H1 (cell line): ENCODE measurements at regions not wholly inside any gene's neighbourhood (a gene's known extent, or its start where the extent isn't known, plus 50 kb on each side); places are given as distances from the start of the nearest gene placed in this dataset.

Source experiments
- CTCF ChIA-PET: fragments of 300-600 bp; sonication (Branson Sonifier 250); formaldehyde crosslinking; loops from one replicate; lab custom pipeline; 2021; ENCODE audit not compliant: partially characterized antibody; lab: Charles Lee
- POLR2A ChIA-PET: fragments of 300-600 bp; sonication (Branson Sonifier 250); formaldehyde crosslinking; loops from one replicate; lab custom pipeline; 2021; ENCODE audit warnings: inconsistent platforms; ENCODE audit not compliant: partially characterized antibody; lab: Charles Lee
- DNase-seq, 2 experiments: peaks; one replicate each; pipeline versions ENCODE4 v3.0.0 to v3.0.0-alpha.2; 2010 to 2022; ENCODE audit warnings: low spot score in 2 of 2, low read depth in 1 of 2, mixed read lengths in 1 of 2
- FAIRE-seq: peaks from 2 replicates; lab custom pipeline; 2011; peaks lifted over from hg19 to GRCh38; lab: Jason Lieb, UNC
- H2AFZ ChIP-seq: 2 replicates; pipeline ENCODE4 v1.8.1; 2012; ENCODE audit warnings: low read length, inconsistent platforms
- H2AK5ac ChIP-seq: 2 replicates; pipeline ENCODE4 v1.6.1; 2013; ENCODE audit warnings: low read depth, low read length
- H2BK120ac ChIP-seq: replicated peaks from 2 replicates; pipeline ENCODE3; 2013; ENCODE audit warnings: low read depth, low read length, inconsistent platforms
- H2BK12ac ChIP-seq: 2 replicates; pipeline ENCODE4 v1.6.1; 2013; ENCODE audit warnings: low read depth, low read length
- H2BK15ac ChIP-seq: 2 replicates; pipeline ENCODE4 v1.6.1; 2013; ENCODE audit warnings: low read length
- H2BK20ac ChIP-seq: 2 replicates; pipeline ENCODE4 v1.6.1; 2013; ENCODE audit warnings: low read length
- H2BK5ac ChIP-seq: 2 replicates; pipeline ENCODE4 v1.6.1; 2013; ENCODE audit warnings: low read depth, low read length
- H3K14ac ChIP-seq: 2 replicates; pipeline ENCODE4 v1.6.1; 2013; ENCODE audit warnings: inconsistent platforms; ENCODE audit not compliant: insufficient read length
- H3K18ac ChIP-seq: 2 replicates; pipeline ENCODE4 v1.6.1; 2013; ENCODE audit warnings: low read length; ENCODE audit errors: extremely low read depth
- H3K23ac ChIP-seq: 2 replicates; pipeline ENCODE4 v1.6.1; 2013; ENCODE audit warnings: inconsistent platforms; ENCODE audit not compliant: insufficient read length
- H3K23me2 ChIP-seq: 2 replicates; pipeline ENCODE4 v1.6.1; 2013; ENCODE audit warnings: low read depth, low read length
- H3K27ac ChIP-seq: 2 replicates; pipeline ENCODE4 v1.6.1; 2011; ENCODE audit warnings: low read depth, low read length, inconsistent platforms
- H3K27me3 ChIP-seq, 4 experiments: replicated peaks in 1 of 4; 1 replicate in 1 of 4; 2 replicates in 3 of 4; pipeline versions ENCODE4 v1.6.1 to v1.8.1; 2011 to 2013; ENCODE audit warnings: low read length in 3 of 4, mild to moderate bottlenecking in 3 of 4, inconsistent platforms in 2 of 4, mixed read lengths in 2 of 4, moderate library complexity in 1 of 4; ENCODE audit not compliant: control insufficient read depth in 3 of 4, insufficient read depth in 3 of 4; ENCODE audit errors: extremely low read depth in 1 of 4
- H3K36me3 ChIP-seq, 4 experiments: 2 replicates each; pipeline versions ENCODE4 v1.6.1 to v1.8.1; 2011 to 2013; ENCODE audit warnings: mild to moderate bottlenecking in 4 of 4, low read length in 3 of 4, moderate library complexity in 2 of 4, control low read depth in 1 of 4, inconsistent platforms in 1 of 4; ENCODE audit not compliant: insufficient read depth in 4 of 4, control insufficient read depth in 2 of 4
- H3K4ac ChIP-seq: replicated peaks from 2 replicates; pipeline ENCODE3; 2013; ENCODE audit warnings: low read length, low read depth, mixed read lengths, inconsistent platforms; ENCODE audit not compliant: insufficient read length
- H3K4me1 ChIP-seq, 4 experiments: replicated peaks in 1 of 4; 1 replicate in 1 of 4; 2 replicates in 3 of 4; pipeline versions ENCODE4 v1.6.1 to v1.8.1; 2011 to 2013; ENCODE audit warnings: low read length in 3 of 4, inconsistent platforms in 2 of 4, mixed read lengths in 1 of 4; ENCODE audit not compliant: insufficient read depth in 4 of 4, control insufficient read depth in 3 of 4
- H3K4me2 ChIP-seq, 2 experiments: 2 replicates each; pipeline versions ENCODE4 v1.6.1 to v1.8.1; 2011 to 2013; ENCODE audit warnings: low read depth in 2 of 2, low read length in 2 of 2, control low read depth in 1 of 2, inconsistent platforms in 1 of 2, mild to moderate bottlenecking in 1 of 2; ENCODE audit not compliant: insufficient read depth in 1 of 2
- H3K4me3 ChIP-seq, 4 experiments: fragments of 200-600, 300-600 bp in 1 of 4; sonication (generic), shearing (Covaris generic), sonication (Bioruptor Twin) in 1 of 4; 2 replicates each; pipeline versions ENCODE4 v1.5.1 to v1.8.1; 2011 to 2016; ENCODE audit warnings: low read length in 4 of 4, low read depth in 3 of 4, control low read depth in 2 of 4, inconsistent platforms in 2 of 4, mild to moderate bottlenecking in 2 of 4, mixed read lengths in 1 of 4, moderate library complexity in 1 of 4; ENCODE audit not compliant: insufficient read depth in 2 of 4; ENCODE audit errors: extremely low read depth in 1 of 4
- H3K56ac ChIP-seq: replicated peaks from 2 replicates; pipeline ENCODE3; 2013; ENCODE audit warnings: low read depth, mild to moderate bottlenecking, mixed read lengths, low read length, inconsistent platforms; ENCODE audit not compliant: insufficient read length
- H3K79me1 ChIP-seq: 2 replicates; pipeline ENCODE4 v1.6.1; 2013; ENCODE audit warnings: low read depth, low read length, control low read depth
- H3K79me2 ChIP-seq, 2 experiments: 2 replicates each; pipeline versions ENCODE4 v1.6.1 to v1.8.1; 2012 to 2013; ENCODE audit warnings: low read length in 2 of 2, mild to moderate bottlenecking in 2 of 2, inconsistent platforms in 1 of 2; ENCODE audit not compliant: insufficient read depth in 2 of 2, control insufficient read depth in 1 of 2
- H3K9ac ChIP-seq, 4 experiments: replicated peaks in 1 of 4; 1 replicate in 1 of 4; 2 replicates in 3 of 4; pipeline versions ENCODE4 v1.6.1 to v1.8.1; 2011 to 2013; ENCODE audit warnings: low read depth in 3 of 4, low read length in 3 of 4, control low read depth in 2 of 4, mild to moderate bottlenecking in 2 of 4, moderate library complexity in 2 of 4, inconsistent platforms in 1 of 4; ENCODE audit errors: extremely low read depth in 1 of 4
- H3K9me3 ChIP-seq, 2 experiments: 2 replicates each; pipeline versions ENCODE4 v1.6.1 to v1.8.1; 2012 to 2013; ENCODE audit warnings: mild to moderate bottlenecking in 2 of 2, moderate library complexity in 2 of 2, control low read depth in 1 of 2, inconsistent platforms in 1 of 2, low read depth in 1 of 2, low read length in 1 of 2, mixed read lengths in 1 of 2; ENCODE audit not compliant: insufficient read depth in 2 of 2
- H4K20me1 ChIP-seq, 2 experiments: replicated peaks in 1 of 2; 2 replicates each; pipeline versions ENCODE3 to v1.8.1; 2011 to 2013; ENCODE audit warnings: inconsistent platforms in 2 of 2, low read length in 2 of 2, mild to moderate bottlenecking in 1 of 2; ENCODE audit not compliant: insufficient read depth in 2 of 2, control insufficient read depth in 1 of 2
- H4K5ac ChIP-seq: 2 replicates; pipeline ENCODE4 v1.6.1; 2013; ENCODE audit warnings: low read length, low read depth, mixed read lengths, inconsistent platforms; ENCODE audit not compliant: insufficient read length
- H4K8ac ChIP-seq: 2 replicates; pipeline ENCODE4 v1.8.0; 2013; ENCODE audit warnings: mild to moderate bottlenecking, moderate library complexity, low read length, inconsistent platforms; ENCODE audit not compliant: insufficient read depth; ENCODE audit errors: extremely low read depth
- H4K91ac ChIP-seq: replicated peaks from 2 replicates; pipeline ENCODE3; 2013; ENCODE audit warnings: low read length, mixed read lengths, inconsistent platforms; ENCODE audit not compliant: insufficient read length
- BCL11A ChIP-seq, 2 experiments: IDR thresholded peaks; one replicate each; pipeline ENCODE4 v1.6.1; 2011; ENCODE audit warnings: low read depth in 2 of 2, low read length in 2 of 2, mild to moderate bottlenecking in 2 of 2
- CEBPB ChIP-seq: IDR thresholded peaks from 2 replicates; pipeline ENCODE4 v1.6.1; 2012; ENCODE audit warnings: low read depth, low read length
- CHD1 ChIP-seq: IDR thresholded peaks from 2 replicates; pipeline ENCODE4 v1.6.1; 2012; ENCODE audit warnings: low read depth, low read length, improper control_type of control experiment
- CTCF ChIP-seq, 3 experiments: IDR thresholded peaks; 1 replicate in 2 of 3; 2 replicates in 1 of 3; pipeline versions ENCODE4 v1.5.1 to v1.6.1; 2011; ENCODE audit warnings: low read length in 3 of 3, mild to moderate bottlenecking in 3 of 3, inconsistent platforms in 2 of 3, low read depth in 1 of 3, moderate library complexity in 1 of 3; ENCODE audit not compliant: insufficient read depth in 1 of 3; ENCODE audit errors: control extremely low read depth in 1 of 3
- FOSL1 ChIP-seq: IDR thresholded peaks from 2 replicates; pipeline ENCODE4 v1.6.1; 2011; ENCODE audit warnings: mild to moderate bottlenecking, low read depth, low read length, moderate library complexity; ENCODE audit not compliant: insufficient read depth
- HDAC2 ChIP-seq, 2 experiments: fragments of 300-600 bp in 1 of 2; sonication (generic) in 1 of 2; IDR thresholded peaks; 2 replicates each; pipeline ENCODE4 v1.6.1; 2011 to 2012; ENCODE audit warnings: low read depth in 2 of 2, low read length in 2 of 2, mild to moderate bottlenecking in 2 of 2, moderate library complexity in 2 of 2, borderline replicate concordance in 1 of 2, inconsistent platforms in 1 of 2
- HDAC6 ChIP-seq: IDR thresholded peaks from one replicate; pipeline ENCODE4 v1.7.1; 2012; ENCODE audit warnings: low read depth, mild to moderate bottlenecking, inconsistent platforms, low read length, moderate library complexity
- PHF8 ChIP-seq: fragments of 200-600 bp; sonication (generic); conservative IDR thresholded peaks from 2 replicates; pipeline ENCODE4 v1.7.1; 2012; ENCODE audit warnings: low read depth, mild to moderate bottlenecking, inconsistent platforms, low read length, moderate library complexity
- POLR2A ChIP-seq, 2 experiments: IDR thresholded peaks; 1 replicate in 1 of 2; 2 replicates in 1 of 2; pipeline ENCODE4 v1.6.1; 2011; ENCODE audit warnings: low read depth in 2 of 2, low read length in 2 of 2, mild to moderate bottlenecking in 2 of 2; ENCODE audit errors: control extremely low read depth in 1 of 2
- POLR2AphosphoS5 ChIP-seq: IDR thresholded peaks from 2 replicates; pipeline ENCODE4 v1.6.1; 2011; ENCODE audit warnings: low read depth, low read length
- SIRT6 ChIP-seq: IDR thresholded peaks from one replicate; pipeline ENCODE4 v1.7.1; 2012; ENCODE audit warnings: low read length, inconsistent platforms
- TAF1 ChIP-seq: IDR thresholded peaks from 2 replicates; pipeline ENCODE4 v1.6.1; 2011; ENCODE audit warnings: mild to moderate bottlenecking, low read depth, low read length
- WGBS, 2 experiments: shearing (Covaris generic) in 1 of 2; methylation state at CpG; one replicate each; pipeline versions ENCODE4 v1.1.6 to v1.1.7; 2013 to 2015; ENCODE audit warnings: low lambda C conversion rate in 2 of 2, mixed read lengths in 2 of 2, inconsistent platforms in 1 of 2, low coverage in 1 of 2, missing lambda C conversion rate in 1 of 2; ENCODE audit not compliant: insufficient replicate concordance in 2 of 2, insufficient coverage in 1 of 2, insufficient read length in 1 of 2; ENCODE audit errors: extremely low coverage in 1 of 2, missing lambda C conversion rate in 1 of 2; 5-methylcytosine and 5-hydroxymethylcytosine counted together

- no peak overlapping the region for H3K4me2 ChIP-seq
- no peak overlapping the region for H4K91ac ChIP-seq
- no peaks in the 10 kb centered on the region for H3K79me1 ChIP-seq
- no peak overlapping the region for H2BK120ac ChIP-seq
- no peak overlapping the region for H3K14ac ChIP-seq
- TF ChIP-seq SIRT6 (no peak), BCL11A (IDR thresholded peaks at IDR 0.05; ENCODE audit: low read depth in 2 of 2, low read length in 2 of 2) (no peak), CHD1 (no peak), CEBPB (no peak), PHF8 (no peak), POLR2A (IDR thresholded peaks at IDR 0.05; ENCODE audit: control extremely low read depth in 1 of 2, low read depth in 2 of 2, low read length in 2 of 2) (no peak), TAF1 (no peak), POLR2AphosphoS5 (no peak), HDAC6 (no peak), HDAC2 (IDR thresholded peaks at IDR 0.05; ENCODE audit: borderline replicate concordance in 1 of 2, low read depth in 2 of 2, low read length in 2 of 2) (no peak), CTCF (IDR thresholded peaks at IDR 0.05; ENCODE audit: control extremely low read depth in 1 of 3, insufficient read depth in 1 of 3, low read depth in 1 of 3, low read length in 3 of 3) (no peak), FOSL1 (no peak)
- no peak overlapping the region for H3K4me3 ChIP-seq
- no peak overlapping the region for H3K9ac ChIP-seq
- H3K79me2 ChIP-seq, result no peaks in the 10 kb centered on the region
- H2BK5ac ChIP-seq, result no peak overlapping the region
- H3K4ac ChIP-seq, result no peak overlapping the region
- H2BK15ac ChIP-seq, result no peak overlapping the region
- DNase-seq, result no peak
- CTCF ChIA-PET, result interaction anchor here (1.4 kb wide), 1 partner anchor 32 kb away, joined by 3 read pairs; no protein-coding TSS in a partner anchor
- no peak for FAIRE-seq
- peaks cover 0 to 2% (median 0%) of the 10 kb centered on the region in 4 experiments; a peak in 1 of 7 replicates for H3K4me1 ChIP-seq
- 86% methylated on average over 4 of the region's 4 CpGs; no CpG with 5 or more reads in 1 of the 2 experiments for WGBS, 2 experiments
- no peaks in the 10 kb centered on the region for H3K23me2 ChIP-seq
- no peak overlapping the region for H4K8ac ChIP-seq
- no peak overlapping the region for H2AFZ ChIP-seq
- H2BK20ac ChIP-seq, result no peak overlapping the region
- no peak overlapping the region for H3K27ac ChIP-seq
- H4K5ac ChIP-seq, result no peak overlapping the region
- H3K9me3 ChIP-seq, result no peaks in the 10 kb centered on the region
- POLR2A ChIA-PET, result no interaction called here
- no peaks in the 10 kb centered on the region for H3K36me3 ChIP-seq
- H3K18ac ChIP-seq, result no peak overlapping the region
- H4K20me1 ChIP-seq, result no peaks in the 10 kb centered on the region
- H2AK5ac ChIP-seq, result no peak overlapping the region
- H3K56ac ChIP-seq, result no peak overlapping the region
- no peak overlapping the region for H3K23ac ChIP-seq
- no peaks in the 10 kb centered on the region for H3K27me3 ChIP-seq
- no peak overlapping the region for H2BK12ac ChIP-seq
These were observed 352.3 kb upstream of the CDH7 start for GRCh38 chr18:65398347-65399075.
